ENCODE measurements at regions not wholly inside any gene's neighbourhood (a gene's known extent, or its start where the extent isn't known, plus 50 kb on each side); places are given as distances from the start of the nearest gene placed in this dataset.

DNA sequence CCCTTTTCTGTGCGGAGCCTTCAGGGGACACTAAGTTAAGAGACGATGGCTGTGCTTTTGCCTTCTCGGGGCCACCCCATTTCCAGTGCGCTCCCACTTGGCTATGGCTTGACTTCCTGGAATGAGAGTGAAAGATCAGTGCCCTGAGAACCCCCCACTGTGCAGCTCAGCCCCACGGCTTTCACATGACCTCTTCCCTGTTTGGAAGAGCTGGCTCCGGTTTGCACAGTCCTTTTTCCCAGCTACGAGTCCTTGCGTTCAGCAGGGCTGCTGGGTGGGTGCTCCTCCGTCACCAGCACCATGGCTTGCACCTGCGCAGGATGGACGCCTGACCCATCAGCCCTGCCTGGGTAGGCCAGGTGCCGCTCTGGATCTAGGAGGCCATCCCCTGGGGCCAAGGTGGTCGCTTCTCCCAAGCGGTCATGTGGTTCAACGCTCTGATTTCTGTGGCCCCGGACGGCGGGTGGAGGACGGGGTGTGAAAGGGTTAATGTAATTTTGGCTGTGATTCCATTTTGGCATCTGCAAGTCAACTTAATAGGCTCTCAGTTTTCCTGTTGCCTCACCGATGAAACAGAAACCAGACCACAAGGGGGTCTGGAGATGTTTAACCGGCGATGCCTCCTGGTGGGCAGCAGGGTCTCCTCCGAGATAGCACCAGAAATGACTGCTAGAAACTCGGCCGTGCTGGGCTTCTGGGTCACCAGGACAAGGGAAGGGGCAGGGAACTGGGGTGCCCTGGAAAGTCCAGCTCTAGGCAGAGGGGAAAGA lies 113.1 kb upstream of the HAAO start:
- TF ChIP-seq, protein P1, sequence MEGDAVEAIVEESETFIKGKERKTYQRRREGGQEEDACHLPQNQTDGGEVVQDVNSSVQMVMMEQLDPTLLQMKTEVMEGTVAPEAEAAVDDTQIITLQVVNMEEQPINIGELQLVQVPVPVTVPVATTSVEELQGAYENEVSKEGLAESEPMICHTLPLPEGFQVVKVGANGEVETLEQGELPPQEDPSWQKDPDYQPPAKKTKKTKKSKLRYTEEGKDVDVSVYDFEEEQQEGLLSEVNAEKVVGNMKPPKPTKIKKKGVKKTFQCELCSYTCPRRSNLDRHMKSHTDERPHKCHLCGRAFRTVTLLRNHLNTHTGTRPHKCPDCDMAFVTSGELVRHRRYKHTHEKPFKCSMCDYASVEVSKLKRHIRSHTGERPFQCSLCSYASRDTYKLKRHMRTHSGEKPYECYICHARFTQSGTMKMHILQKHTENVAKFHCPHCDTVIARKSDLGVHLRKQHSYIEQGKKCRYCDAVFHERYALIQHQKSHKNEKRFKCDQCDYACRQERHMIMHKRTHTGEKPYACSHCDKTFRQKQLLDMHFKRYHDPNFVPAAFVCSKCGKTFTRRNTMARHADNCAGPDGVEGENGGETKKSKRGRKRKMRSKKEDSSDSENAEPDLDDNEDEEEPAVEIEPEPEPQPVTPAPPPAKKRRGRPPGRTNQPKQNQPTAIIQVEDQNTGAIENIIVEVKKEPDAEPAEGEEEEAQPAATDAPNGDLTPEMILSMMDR (IDR thresholded peaks at IDR 0.05) = peak in 3 of 5 experiments; percentile 21 to 34 (median 26)
- TF ChIP-seq POLR2AphosphoS5 (IDR thresholded peaks at IDR 0.05) (peak in 1 of 3 donors; percentile 23), EP300 (IDR thresholded peaks at IDR 0.05; ENCODE audit: low read depth) (no peak)

Measured in transverse colon (tissue), 4 donors.